HEK293T (cell line): ENCODE measurements at regions not wholly inside any gene's neighbourhood (a gene's known extent, or its start where the extent isn't known, plus 50 kb on each side); places are given as distances from the start of the nearest gene placed in this dataset.

Experiments used
- CTCF ChIA-PET: fragments of 350-600 bp; formaldehyde crosslinking; extraction: SDS; loops from one replicate; lab custom pipeline; 2021; ENCODE audit warnings: antibody characterized with exemption, inconsistent platforms; lab: Yijun Ruan, JAX
- POLR2A ChIA-PET: fragments of 350-600 bp; formaldehyde crosslinking; extraction: SDS; loops from one replicate; lab custom pipeline; 2020; ENCODE audit warnings: antibody characterized with exemption, inconsistent platforms; lab: Yijun Ruan, JAX
- DNase-seq: peaks from one replicate; pipeline ENCODE4 v3.0.0; 2012; ENCODE audit warnings: mixed read lengths; ENCODE audit errors: extremely low spot score
- ARNT ChIP-seq: fragments of 450-650 bp; IDR thresholded peaks from 2 replicates; pipeline ENCODE4 v1.6.1; 2017; ENCODE audit warnings: mild to moderate bottlenecking
- BHLHE40 ChIP-seq: fragments of 450-650 bp; IDR thresholded peaks from 2 replicates; pipeline ENCODE4 v1.6.1; 2016; ENCODE audit warnings: mild to moderate bottlenecking, moderate library complexity, borderline replicate concordance
- CTBP1 ChIP-seq: fragments of 450-650 bp; IDR thresholded peaks from 2 replicates; pipeline ENCODE4 v1.6.1; 2016; ENCODE audit warnings: borderline replicate concordance
- ELF4 ChIP-seq: fragments of 450-650 bp; IDR thresholded peaks from 2 replicates; pipeline ENCODE4 v1.6.1; 2017; ENCODE audit warnings: antibody characterized with exemption
- FOXA1 ChIP-seq: fragments of 450-650 bp; IDR thresholded peaks from 2 replicates; pipeline ENCODE4 v1.6.1; 2016; ENCODE audit warnings: mild to moderate bottlenecking
- FOXK2 ChIP-seq: fragments of 450-650 bp; IDR thresholded peaks from 2 replicates; pipeline ENCODE4 v1.6.1; 2016; ENCODE audit warnings: mild to moderate bottlenecking
- FOXM1 ChIP-seq: fragments of 450-650 bp; IDR thresholded peaks from 2 replicates; pipeline ENCODE4 v1.6.1; 2017; ENCODE audit warnings: mild to moderate bottlenecking, borderline replicate concordance
- HDGF ChIP-seq: fragments of 450-650 bp; IDR thresholded peaks from 2 replicates; pipeline ENCODE4 v1.6.1; 2017; ENCODE audit warnings: antibody characterized with exemption, borderline replicate concordance
- L3MBTL2 ChIP-seq: fragments of 450-650 bp; conservative IDR thresholded peaks from 2 replicates; pipeline ENCODE4 v1.6.1; 2016; ENCODE audit warnings: mild to moderate bottlenecking
- LEF1 ChIP-seq: fragments of 450-650 bp; IDR thresholded peaks from 2 replicates; pipeline ENCODE4 v1.6.1; 2017; ENCODE audit warnings: mild to moderate bottlenecking, borderline replicate concordance
- NFRKB ChIP-seq: fragments of 450-650 bp; IDR thresholded peaks from 2 replicates; pipeline ENCODE4 v1.6.1; 2016; ENCODE audit warnings: mild to moderate bottlenecking, moderate library complexity
- SP1 ChIP-seq: fragments of 450-650 bp; IDR thresholded peaks from 2 replicates; pipeline ENCODE4 v1.6.1; 2017
- SUZ12 ChIP-seq: fragments of 450-650 bp; IDR thresholded peaks from 2 replicates; pipeline ENCODE4 v1.6.1; 2016; ENCODE audit warnings: mild to moderate bottlenecking
- TARDBP ChIP-seq: fragments of 450-650 bp; IDR thresholded peaks from 2 replicates; pipeline ENCODE4 v1.6.1; 2016
- ZNF384 ChIP-seq: fragments of 450-650 bp; IDR thresholded peaks from 2 replicates; pipeline ENCODE4 v1.6.1; 2016
- TF ChIP-seq, protein P1 (sequence below): fragments of 450-650 bp; IDR thresholded peaks from 2 replicates; pipeline ENCODE4 v1.6.1; 2016

GRCh38 chr18:8554354-8554753, 54.9 kb upstream of the RAB12 start:
- no peak for TF ChIP-seq NFRKB
- DNase-seq: no peak
- CTCF ChIA-PET: interaction anchor here (0.6 kb wide), 1 partner anchor 472 kb away, joined by 3 read pairs; no protein-coding TSS in a partner anchor
- POLR2A ChIA-PET: no interaction called here

DNA sequence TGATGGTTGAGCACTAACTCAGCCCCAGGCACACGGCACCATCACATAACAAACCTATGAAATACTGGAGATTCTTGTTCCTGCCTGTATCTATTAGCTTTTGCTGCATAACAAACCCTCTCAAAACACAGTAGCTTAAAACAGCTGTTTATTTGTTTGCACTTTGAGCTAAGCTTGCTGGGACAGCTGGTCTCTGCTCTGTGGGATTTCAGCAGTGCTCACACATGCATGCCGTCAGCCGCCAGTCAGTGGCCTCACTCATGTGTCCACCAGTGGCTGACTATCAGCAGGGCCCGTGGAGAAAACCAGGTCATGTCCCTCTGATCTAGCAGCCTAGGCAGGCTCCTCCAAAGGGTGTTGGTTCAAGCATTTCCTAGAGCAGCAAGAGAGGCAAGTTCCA, 52.8 kb upstream of the RAB12 start:
- CTCF ChIA-PET: no interaction called here
- POLR2A ChIA-PET: no interaction called here
- TF ChIP-seq LEF1: no peak
- TF ChIP-seq HDGF: no peak
- no peak for TF ChIP-seq FOXM1
- no peak for TF ChIP-seq ZNF384
- no peak for TF ChIP-seq TARDBP
- TF ChIP-seq FOXK2: no peak
- no peak for TF ChIP-seq FOXA1
- no peak for TF ChIP-seq L3MBTL2
- TF ChIP-seq NFRKB: no peak
- no peak for TF ChIP-seq ELF4
- TF ChIP-seq SUZ12: no peak
- TF ChIP-seq, protein P1, sequence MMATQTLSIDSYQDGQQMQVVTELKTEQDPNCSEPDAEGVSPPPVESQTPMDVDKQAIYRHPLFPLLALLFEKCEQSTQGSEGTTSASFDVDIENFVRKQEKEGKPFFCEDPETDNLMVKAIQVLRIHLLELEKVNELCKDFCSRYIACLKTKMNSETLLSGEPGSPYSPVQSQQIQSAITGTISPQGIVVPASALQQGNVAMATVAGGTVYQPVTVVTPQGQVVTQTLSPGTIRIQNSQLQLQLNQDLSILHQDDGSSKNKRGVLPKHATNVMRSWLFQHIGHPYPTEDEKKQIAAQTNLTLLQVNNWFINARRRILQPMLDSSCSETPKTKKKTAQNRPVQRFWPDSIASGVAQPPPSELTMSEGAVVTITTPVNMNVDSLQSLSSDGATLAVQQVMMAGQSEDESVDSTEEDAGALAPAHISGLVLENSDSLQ: no peak
- TF ChIP-seq SP1: no peak
- no peak for TF ChIP-seq BHLHE40
- TF ChIP-seq ARNT: no peak
- no peak for TF ChIP-seq CTBP1
- no peak for DNase-seq
